HUDEP-2 (cell line): ENCODE measurements at regions not wholly inside any gene's neighbourhood (a gene's known extent, or its start where the extent isn't known, plus 50 kb on each side); places are given as distances from the start of the nearest gene placed in this dataset.
"Not testable (repeated sequence)": the region's sequence is repeated elsewhere in the genome, so short reads cannot be mapped to it uniquely, and the experiment has no call there.

ENCODE experiments used
- DNase-seq, 76 experiments: peaks; one replicate each; lab custom pipeline; 2025; ENCODE audit not compliant: unreplicated experiment in 76 of 76; lab: John Stamatoyannopoulos, UW

DNA sequence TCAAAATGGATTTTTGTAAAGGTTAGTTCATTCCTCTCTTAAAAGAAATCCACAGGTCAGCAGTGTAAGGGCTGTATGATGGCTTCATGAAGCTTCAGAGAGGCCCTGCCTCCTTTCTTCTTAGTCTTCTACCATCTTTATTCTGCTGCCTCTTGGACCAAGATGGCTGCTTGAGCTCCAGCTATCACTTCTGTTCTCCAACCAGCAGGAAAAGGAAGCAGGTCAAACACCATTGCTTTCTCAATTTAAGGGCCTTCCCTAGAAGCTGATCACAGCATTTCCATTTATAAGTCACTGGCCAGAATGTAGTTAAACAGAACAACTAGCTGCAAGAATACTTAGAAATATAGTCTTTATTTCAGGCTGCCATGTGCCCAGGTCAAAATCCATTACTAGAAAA, 336.8 kb upstream of the KLF3 start:
- DNase-seq: no peak

DNA sequence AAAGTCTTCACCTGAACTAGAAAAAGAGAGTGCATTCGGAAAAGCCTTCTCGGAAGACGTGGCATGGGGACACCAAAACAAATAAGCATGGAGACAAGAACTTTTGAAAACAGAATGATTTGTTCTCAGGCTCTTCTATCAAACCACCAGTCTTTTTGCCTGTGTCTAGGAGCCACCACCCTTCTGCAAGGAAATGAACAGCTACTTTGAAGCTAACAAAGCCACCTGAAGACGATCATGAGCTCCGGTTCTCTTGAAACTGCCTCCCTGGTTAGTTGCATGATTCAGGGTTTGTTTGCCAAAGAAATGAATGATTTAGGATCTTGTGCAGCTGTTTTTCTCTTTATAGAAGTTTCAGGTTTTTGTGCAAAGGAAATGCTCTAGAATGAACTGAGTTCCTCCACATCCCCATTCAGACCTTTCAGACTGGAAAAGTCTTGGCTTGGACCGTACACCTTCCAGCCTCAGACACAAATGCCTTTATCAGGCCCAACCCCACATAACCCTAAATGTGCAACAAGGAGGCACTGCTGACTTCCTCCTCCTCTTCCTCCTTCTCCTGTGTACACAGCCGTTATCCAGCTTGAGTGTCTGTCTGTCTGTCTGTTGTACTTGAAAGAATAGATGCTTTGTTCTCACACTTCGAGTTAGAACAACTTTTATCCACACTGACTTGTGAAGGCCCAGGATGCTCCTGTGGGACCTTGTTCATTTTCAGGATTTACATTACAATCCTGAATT, 334.8 kb upstream of the KLF3 start:
- no peak for DNase-seq

DNA sequence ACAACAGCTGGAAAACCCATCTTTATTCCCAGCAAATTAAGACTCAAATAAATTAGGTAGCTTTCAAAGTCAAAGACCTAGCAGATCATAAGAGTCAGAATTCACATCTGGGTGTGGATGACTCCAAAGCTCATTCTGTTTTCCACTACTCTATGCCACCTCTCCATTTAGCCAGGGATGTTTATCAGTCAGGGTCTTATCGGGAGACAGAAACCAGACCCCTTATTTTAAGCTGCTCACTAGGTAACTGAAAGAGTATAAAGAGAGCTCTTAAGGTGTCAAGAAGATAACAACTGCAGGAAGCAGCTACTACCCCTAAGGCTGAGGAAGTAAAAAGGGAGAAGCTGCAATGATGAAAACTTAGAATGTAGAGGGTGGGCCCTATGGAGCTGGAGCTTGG, 333.7 kb upstream of the KLF3 start:
- DNase-seq: no peak

DNA sequence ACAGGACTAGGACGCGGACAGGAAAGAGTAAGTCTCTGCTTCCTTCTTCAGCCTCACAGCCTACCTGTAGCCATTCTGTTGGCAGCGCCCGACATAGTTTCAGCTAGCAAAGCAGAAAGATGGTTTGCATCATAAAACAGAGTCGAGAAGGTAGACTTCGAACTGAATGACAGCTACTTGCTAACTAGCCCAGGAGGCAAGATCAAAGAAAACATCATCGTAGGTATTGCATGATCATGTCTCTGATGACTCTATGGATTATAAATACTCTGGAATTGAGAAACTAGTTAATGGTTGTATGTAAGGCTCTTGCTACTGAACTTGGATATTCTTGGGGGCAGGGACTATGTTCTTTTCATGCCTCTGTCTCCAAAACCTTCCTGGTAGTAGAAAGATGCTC, 333.1 kb upstream of the KLF3 start:
- no peak for DNase-seq

DNA sequence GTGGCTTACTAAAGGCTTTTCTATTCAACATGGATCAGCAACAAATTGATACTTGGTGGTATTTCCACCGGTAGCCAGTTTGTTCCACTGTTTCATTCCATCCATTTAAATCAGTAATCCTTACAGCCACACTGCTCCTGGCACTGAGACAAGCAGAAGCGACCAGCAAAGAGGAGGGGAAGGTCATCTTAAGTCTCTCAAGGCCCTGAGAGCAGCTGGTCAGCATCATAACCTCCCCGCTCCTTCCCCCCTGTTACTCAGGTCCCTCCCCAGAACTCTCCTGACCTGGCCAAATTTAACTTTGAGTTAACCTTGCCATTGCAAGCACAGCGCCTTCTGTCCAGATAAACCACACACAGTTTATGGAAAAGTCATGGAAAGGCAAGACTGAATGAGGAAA, 331.3 kb upstream of the KLF3 start:
- DNase-seq: no peak

DNA sequence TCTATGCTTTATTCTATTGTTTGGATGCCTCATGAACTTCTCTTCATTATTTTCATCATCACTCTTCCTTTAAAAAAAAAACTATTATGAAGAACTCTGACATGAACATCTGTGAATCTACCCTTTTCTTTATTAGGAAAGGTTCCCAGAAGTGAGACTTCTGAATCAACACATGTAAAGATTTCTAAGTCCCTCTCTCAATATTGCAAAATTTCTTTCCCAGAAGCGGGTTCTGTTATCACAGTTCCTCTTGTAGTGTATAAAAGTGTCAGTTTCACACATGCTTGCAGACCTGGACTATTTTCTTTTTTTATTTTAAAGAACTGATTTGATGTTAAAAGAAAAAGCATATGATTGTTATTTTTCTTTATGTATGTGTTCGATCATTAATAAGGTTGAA, 330.8 kb upstream of the KLF3 start:
- DNase-seq: no peak

DNA sequence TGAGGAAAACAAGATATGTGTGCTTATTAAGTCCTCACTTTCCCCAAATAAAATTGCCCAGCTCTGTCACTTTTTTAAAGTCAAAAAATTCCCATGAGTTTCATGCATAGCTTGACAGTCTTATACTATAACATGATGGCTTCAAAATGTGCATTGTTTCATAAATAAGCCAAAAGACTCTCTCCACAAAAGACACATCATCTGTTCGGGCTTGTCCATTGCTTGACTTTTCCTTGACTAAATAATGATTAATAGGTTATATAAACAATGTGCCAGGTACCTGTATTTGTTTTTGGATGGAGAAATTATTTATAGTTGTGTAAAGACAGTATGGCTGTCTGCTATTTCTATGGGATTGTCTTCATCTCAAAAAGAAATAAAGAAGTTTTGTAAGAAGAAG, 329.2 kb upstream of the KLF3 start:
- no peak for DNase-seq

DNA sequence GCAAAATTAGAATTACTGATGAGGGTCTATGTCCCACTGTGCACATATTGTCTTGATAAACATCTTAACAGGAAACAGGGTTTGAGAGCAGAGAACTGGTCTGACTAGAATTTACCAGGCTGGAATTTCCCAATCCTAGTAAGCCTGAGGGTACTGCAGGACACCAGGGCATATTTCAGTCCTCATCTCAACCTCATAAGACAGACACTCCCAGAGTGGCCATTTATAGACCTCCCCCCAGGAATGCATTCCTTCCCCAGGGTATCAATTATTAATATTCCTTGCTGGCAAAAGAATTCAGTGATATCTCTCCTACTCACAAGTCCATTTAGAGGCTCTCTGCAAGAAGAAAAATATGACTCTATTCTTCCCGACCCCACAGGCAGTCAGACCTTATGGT, 325.1 kb upstream of the KLF3 start:
- not testable (repeated sequence) for DNase-seq

DNA sequence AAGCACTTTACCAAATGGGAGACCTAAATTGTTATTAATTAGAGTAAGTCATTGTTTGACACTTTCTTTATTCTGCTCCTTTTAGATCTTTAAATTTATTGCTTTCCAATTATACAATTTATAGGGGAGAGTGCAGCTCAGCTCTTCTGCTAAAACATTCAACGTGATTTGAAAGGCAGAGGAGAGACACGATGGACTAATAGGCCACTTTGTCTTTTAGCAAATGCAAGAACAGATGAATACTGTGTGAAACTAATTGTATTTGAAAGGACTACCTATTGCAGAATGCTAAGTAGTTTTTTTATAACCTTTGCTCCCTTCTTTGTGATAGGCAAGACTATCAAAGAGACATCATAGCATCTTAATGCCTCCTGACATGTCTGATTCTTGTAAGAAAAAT, 320.4 kb upstream of the KLF3 start:
- DNase-seq: no peak

DNA sequence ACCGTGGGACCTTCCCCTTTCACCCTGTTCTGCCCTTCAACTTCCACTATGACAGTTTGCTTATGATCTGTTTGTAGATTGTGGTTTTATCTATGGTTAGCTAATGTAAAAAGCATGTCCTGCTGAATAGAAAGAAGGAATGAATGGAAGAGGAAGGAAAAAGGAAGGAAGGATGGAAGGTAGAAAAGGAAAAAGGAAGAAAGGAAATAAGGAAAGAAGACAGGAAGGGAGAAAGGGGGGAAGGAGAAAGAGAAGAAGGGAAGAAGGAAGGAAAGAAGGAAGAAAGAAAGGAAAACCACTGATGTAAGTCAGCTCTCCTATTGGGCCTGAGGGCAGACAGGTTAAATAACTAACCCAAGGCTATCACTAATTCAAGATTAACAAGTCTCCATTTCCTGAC, 319.1 kb upstream of the KLF3 start:
- no peak for DNase-seq

DNA sequence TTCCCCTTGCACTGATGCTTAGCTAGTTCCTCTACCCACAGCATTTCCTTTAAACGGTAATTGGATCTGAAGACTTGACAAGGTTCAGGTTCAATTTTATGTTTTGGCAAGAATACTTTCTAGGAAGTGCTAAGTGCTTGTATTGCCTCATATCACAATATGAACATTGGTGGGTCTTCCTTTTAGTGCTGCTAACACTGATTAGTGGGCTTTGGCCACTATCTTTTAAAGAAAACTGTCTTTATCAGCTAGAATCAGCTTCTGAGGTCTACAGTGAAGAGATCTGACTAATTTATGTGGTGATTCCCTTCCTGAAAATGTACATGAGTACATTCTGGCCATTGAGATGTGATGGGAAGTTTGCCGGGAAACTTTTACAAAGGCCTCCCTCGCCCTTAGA, 316.7 kb upstream of the KLF3 start:
- no peak for DNase-seq

DNA sequence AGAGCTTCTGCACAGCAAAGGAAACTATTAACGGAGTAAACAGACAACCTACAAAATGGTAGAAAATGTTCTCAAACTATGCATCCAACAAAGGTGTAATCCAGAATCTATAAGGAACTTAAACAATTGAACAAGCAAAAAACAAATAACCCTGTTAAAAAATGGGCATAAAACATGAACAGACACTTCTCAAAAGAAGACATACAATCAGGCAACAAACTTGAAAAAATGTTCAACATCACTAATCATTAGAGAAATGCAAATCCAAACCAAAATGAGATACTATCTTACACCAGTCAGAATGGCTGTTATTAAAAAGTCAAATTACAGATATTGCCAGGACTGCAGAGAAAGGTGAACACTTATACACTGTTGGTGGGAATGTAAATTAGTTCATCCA, 309.6 kb upstream of the KLF3 start:
- DNase-seq: no peak

DNA sequence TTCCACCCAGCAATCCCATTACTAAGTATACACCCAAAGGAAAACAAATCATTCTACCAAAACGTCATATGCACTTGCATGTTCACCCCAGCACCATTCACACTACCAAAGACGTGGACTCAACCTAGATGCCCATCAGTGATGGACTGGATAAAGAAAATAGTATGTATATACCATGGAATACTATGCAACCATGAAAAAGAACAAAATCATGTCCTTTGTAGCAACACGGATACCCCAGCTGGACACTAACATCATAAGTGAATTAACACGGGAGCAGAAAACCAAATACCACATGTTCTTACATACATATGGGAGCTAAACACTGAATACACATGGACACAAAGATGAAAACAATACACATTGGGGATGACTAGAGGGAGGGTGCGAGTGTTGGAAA, 309.1 kb upstream of the KLF3 start:
- DNase-seq: no peak

DNA sequence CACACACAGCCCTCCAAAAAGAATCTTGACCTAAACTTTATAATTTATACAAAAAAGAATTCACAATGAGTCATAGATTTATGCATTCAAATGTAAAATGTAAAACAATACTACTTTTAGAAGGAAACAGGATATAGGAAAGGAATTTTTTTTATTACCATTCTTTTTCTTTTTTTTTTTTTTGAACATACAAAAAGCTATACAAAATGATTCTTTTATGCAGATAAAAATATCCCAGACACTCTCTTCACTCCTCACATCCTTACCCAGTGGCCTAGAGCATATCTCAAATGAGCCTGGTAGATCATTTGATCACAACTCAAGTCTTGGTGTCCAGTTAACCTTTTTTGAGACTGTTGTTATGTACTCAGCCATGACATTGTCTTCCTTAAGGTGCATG, 307.3 kb upstream of the KLF3 start:
- no peak for DNase-seq

DNA sequence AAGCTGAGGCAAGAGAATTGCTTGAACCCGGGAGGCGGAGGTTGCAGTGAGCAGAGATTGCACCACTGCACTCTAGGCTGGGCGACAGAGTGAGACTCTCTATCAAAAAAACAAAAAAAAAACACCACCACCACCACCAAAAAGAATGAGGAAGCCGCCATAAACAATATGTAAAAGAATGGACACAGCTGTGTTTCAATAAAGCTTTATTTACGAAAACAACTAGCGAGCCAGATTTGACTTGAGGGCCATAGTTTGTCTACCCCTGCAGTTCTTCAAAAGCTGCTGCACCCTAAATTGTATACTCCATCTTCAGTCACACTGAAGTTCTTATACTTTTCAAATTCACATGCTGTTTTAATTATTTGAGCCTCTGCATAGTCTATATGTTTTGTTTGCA, 306.5 kb upstream of the KLF3 start:
- DNase-seq: no peak

DNA sequence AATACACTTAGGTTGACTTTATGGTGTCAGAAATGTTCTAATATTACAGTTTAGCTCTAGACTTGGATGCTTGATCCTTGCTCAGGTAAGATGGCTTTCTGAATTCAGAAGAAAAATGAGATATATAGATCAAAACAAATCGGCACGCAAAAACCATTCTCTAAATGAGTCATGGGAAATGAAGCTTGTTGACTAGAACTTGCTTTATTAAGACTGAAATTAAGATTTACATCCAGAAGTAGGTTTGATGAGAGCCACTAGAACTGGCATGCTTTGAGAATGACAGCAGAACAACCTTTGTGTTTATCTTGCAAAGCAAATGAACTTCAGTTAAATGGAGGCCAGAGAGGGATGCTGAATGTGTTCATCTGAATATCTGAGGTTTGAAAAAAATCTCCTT, 304.9 kb upstream of the KLF3 start:
- DNase-seq: no peak

DNA sequence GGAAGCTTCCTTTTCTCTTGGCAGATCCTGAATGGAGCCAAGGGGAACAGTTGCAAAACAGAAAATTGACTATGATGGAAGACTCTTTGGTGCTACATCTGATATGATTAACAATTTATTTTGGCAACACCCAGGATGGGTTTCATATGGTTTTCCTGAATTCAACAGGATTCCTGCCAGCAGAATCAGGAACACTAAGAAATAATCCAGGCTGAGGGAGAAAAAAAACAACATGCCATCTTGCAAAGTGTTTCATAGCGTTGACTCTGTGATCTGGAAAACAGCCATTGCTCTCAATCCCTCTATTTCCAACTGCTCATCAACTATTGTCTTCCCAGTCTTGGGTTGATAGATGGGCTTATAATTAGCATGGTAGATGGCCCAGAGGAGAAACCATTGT, 303.8 kb upstream of the KLF3 start:
- no peak for DNase-seq

DNA sequence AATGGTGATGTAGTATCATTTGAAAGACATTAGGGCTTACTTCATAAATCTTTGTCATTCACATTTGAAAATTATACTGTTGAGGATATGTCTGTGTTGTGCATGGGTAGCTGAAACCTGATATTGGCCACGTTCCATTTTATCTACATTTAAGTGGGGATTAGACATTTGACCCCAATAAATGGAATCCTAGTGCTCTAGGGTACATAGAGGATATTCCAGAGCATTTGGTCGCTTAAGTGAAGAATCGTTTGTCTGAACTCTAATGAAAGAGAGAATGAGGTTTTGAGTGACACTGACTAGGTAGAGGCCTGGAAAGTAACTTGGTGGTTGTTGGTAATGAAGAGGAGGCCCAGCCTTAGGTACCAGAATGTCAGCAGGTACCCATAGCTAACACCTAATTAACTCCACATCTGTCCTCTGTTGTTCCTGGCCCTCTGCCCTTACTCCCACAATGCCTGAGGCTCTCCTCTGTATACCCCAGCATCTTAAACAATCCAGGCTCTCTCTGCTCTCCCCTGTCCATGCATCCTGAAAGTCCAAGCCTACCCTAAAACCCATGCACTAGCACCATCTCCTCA, 299.5 kb upstream of the KLF3 start:
- DNase-seq: no peak

DNA sequence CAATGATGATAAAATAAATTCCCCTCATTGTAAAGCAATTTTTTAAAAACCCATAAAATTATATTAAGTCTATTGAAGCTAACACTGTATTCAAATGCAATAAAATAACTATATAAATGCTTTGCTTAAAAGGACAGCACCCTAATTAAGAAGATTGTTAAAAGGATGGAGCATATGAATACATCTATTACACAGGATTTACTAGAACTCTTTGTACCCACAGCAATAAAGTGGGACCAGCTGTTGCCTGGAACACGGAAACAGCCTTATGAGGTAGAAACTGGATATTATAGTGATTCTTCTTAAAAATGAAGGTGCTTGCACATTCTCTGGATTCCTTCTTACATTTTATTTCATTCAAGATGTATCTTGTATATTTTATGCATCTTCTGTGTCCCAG, 298.7 kb upstream of the KLF3 start:
- no peak for DNase-seq

DNA sequence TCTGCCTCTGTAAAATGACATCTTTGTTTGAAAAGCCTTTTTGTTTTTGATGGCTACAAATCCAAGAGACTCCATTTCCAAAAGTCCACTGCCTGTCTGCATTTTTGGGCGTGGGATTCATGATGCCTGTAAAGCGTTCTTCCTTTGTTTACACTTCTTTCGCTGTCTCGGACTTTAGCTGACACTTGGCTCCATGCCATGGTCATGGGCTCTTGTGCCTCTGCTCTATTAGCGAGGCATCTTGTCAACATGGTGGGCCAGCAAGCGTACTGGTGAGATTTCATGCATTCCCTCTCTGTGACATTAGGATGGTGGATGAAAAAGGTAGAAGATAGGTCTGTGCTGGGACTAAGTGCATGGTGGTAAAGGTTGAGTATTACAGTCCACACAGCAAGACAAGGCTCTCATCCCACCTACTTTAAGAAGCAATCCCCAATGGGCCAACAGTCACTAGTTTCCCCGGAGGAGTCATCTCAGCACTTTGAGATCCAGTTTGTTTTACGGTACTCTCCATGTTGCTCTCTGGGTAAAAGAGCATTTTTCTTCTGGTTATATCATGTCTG, 298.2 kb upstream of the KLF3 start:
- DNase-seq: no peak

DNA sequence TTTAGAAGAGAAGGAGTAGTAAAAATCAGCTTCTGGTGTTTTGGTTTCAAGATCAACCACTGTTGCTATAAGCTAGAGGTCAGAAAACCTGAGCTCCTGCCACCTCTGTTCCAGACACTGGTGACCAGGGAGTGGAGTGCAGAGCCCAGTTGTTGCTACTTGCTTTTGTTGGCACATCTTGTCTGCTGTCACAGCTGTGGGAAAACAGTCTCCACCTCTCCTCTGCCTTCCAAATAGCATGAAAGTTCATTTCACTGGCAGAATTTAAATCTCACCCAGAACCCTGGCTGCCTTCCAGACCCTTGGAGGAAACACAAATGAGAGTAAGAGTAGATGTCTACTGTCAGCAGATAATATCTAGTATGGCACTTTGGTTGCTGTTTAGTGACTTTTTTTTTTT, 297.5 kb upstream of the KLF3 start:
- peak in 39 of 76 experiments; percentile 1 to 55 (median 18) for DNase-seq

DNA sequence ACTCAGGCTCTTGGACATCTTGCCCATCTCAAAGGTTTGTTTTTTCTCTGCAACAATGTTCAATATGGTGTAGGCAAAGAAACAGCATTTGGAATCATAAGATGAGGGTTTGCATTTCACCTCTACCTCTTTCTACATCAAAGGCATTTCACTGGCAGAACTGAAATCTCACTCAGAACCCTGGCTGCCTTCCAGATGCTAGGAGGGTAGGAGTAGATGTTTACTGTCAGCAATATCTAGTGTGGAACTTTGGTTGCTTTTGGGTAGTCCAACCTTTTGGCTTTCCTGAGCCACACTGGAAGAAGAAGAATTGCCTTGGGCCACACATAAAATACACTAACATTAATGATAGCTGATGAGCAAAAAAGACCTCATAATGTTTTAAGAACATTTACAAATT, 297.0 kb upstream of the KLF3 start:
- DNase-seq: peak in 2 of 76 experiments; percentile 1 to 23
